AG20443 (cell line): ENCODE measurements at regions not wholly inside any gene's neighbourhood (a gene's known extent, or its start where the extent isn't known, plus 50 kb on each side); places are given as distances from the start of the nearest gene placed in this dataset.

Experiments
- DNase-seq: peaks from one replicate; pipeline ENCODE4 v3.0.0; 2012; ENCODE audit warnings: low spot score, mixed read lengths

DNA sequence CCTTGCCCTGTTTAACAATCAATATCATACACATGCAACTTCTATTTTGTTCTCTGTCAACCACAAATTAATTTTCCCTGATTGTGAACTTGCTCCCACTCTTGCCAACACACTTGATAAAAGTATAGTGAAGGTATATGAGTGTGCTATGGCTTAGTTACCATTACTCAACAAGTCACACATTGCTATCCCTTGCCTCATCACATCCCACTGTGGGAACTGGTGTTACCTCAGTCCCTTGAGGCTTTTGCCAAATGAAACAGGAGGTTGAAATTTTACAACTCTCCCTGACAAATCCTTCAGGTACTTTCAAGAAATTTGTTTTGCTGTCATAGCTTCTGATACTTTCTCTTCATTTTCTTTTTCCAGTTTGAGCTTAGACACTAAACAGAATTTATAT, 472.5 kb upstream of the SEMA3D start:
- DNase-seq = no peak

DNA sequence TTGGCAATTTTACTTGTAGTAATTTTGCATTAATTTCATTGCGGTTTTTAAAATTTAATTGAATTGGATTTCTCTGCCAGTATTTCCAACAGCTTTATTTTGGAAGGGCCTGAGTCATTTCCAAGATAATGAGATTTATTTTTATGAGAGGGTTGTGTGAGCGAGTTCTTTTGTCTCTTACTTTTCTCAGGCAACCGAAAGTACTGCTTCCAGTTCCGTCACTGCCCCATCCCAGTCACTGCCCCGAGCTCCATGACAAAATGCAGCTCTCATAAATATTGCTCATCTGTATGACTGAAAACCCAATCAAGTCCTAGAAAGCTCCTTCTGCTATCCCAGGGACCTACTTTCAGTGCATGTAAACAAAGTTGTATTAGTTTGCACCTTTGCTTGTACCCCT, 468.4 kb upstream of the SEMA3D start:
- no peak for DNase-seq

DNA sequence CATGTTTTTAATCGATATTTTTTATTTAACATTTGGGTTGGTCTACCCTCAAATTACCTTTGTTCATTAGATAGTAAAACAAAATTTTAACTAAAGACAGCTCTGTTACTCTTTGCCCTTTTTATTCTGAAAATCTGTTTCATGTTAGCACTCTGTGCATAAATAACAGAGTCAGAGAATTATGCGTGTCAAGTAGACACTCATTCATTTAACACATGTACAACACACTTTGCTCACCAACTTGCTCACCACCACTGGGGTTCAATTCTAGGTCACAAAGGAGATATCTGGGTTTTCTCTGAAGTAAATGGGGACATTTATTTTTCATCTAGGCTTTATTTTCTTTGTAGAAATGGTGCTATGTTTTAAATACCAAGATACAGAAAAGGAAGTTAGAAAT, 457.4 kb upstream of the SEMA3D start:
- no peak for DNase-seq

DNA sequence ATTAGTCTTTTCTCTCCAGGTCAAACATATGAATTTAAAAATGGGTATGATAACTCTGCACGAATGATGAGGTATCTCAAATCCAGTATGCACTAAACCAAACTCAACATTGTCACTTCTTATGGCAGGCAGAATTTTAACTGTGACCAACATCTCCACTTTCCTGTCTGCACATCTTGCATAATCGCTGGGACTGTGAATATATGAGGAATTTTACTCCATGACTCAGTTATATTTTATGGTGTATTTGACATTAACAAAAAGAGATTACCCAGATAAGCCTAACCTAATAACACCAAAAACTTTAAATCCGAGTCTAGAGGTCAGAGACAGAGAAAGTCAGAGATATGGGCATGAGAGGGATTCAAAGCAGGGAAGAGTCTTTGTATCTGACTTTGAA, 454.5 kb upstream of the SEMA3D start:
- no peak for DNase-seq

DNA sequence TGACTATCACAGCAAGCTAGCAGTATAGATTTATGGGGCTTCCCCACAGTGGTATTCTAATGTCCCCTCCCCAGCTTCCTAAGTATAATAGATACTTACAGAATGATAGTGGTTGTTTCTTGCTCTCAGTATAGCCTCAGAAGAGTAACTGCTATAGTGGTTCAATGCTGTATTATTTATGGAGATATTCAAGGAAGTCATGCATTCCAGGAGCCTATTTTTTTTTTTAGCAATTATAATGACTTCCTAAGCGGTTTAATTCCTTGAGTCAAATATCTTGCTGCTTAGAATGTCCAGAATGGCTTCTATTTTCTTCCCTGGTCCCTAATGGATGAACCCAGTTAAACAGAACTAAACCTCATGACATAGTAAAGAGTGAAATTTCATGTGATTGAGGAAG, 451.5 kb upstream of the SEMA3D start:
- DNase-seq = no peak

DNA sequence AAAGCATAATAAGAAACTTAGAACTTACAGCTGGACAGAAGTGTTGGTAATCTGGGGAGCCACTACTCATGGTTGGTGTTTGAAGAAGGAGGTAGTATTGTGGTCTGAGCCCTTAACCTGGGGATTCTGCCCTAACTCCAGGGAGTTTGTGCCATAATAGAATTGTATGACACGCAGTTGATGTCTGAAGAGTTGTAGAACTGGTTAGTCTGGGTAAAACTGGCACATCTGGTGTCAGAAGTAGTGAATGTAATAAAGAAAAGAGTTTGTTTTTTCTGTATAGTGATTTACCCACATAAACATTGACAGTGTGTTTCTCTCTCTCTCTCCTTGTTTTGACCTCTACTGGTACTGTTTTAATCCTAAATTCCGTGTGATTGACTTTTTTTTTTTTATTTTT, 448.1 kb upstream of the SEMA3D start:
- no peak for DNase-seq

DNA sequence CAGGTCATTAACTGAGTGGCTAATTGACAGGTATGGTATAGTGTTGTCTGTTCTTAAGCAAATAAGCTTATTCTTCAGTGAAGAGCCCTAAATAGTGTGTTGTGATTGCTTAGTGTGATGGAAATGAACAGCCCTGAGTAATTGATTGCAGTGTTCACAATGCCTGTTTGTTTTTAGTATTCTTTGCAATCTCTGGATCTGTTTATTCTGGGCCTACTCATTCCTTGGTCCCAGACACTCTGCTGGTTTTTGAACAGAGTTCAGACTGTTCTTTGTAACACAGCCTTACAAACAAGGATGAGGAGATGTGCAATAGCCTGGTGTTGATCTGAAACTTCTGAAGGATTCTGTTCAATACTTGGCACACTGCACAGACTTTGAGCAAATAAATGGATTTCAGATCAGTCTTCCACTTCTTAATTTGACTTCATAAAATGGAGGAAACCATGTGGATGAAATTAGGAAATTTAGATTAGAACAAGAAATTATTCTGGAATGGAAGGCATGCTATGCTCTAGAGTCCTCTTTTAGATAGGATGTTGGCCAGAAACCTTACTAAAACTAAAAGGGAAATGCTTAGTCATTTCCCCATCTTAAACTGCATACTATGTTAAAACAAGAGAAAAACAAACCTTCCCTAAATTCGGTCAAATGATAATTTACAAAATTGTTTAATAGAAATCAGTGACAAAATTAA, 444.2 kb upstream of the SEMA3D start:
- no peak for DNase-seq

DNA sequence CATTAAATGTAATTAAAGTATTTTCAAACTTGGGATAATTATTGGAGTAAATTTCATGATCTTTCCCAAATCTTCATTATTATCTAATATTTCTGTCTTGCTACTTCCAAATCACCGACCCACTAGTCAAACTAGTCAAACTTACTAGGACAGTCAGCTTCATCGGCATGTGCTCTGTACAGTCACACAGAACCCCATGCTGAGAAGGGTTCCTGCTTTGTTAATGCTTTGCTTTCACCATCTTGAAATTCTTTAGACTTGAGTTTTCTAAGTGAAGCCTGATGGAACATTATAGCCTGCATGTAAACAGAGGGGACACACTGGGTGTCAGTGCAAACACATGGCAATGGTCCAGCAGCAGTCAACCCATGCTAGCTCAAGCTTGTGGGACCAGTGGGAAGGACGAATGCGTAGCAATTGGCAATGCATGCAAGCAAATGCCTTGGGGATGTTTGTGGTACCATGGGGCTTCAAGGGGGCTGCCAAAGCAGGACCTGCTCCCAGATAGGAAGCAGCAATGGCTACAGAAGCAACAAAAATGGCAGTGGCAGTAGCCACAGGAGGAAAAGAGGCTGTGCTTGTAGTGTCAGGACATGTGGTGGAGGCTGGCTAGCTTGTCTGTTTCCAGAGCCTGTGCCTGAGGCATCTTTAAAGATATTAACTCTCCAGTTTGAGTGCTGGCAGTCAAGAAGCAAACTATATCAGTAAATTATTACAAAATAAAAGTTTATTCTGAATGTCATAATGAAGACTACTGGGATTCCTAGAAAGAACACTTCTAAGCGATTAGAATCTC, 441.1 kb upstream of the SEMA3D start:
- no peak for DNase-seq

DNA sequence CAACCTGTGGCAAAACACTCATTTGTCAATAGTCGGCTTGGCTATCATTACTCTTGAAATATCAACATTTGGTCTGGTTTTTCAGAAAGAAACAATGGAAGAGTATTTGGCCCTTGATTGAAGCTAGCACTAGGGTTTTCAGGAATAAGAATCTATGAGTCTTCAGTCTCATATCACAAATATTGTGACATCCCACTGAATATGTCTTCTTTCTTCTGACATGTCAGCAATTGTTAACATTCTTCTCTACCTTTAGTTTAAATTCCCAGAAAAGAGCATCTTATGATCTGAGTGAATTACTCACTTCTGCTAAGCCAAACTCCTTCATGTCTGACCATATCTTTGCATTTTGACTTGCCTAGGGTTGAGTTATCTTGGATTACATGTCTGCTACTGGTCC, 435.2 kb upstream of the SEMA3D start:
- DNase-seq = no peak

DNA sequence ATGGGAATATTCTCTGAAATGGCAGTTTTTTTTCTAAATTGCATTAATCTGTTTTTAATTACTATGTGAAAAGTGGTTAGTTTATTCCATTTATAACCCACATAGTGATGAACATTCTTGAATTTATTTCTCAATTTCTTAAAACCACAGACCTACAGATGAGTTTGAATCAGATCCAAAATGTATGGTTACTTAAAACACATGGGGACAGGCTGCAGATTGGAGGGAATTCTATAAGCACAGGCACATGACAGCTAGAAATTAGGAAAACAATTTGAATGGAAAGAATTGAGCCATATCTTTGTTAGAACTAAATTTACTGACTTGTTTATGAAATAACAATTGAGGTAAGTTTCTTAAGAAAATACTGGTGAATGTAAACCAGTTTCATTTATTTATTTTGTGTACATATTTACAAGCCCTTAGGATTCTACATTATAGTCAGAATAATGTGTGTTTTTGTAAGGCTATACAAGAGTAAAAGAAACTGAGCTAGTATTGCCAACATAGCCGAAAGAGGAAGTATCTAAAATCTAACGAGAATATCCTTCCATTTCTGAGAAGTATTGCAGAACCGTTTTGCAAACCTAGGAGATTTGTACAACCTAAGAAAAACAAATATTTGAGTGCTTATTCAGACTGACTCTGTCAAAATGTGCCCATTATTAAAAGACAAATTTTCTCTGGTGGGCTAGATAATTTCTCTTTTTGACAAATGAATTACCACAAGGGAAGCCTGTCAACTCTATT, 434.3 kb upstream of the SEMA3D start:
- no peak for DNase-seq

DNA sequence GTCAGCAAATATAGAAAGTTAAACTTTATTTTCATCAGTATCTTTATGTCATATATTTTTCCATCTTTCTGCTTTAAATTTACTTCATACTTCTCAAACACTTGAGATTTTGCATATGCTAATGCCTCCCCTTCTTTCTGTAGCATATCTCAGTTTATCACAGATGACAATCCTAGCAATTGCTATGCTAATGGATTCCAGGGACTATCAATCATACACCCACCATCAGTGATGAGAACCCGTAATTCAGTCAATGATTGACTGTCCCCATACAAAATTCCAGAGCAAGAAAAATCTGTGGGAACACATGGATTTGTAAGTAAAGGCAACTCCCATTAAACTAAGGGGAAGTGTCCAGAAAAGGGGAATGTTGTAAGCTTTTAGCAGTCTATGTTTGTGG, 432.4 kb upstream of the SEMA3D start:
- no peak for DNase-seq

DNA sequence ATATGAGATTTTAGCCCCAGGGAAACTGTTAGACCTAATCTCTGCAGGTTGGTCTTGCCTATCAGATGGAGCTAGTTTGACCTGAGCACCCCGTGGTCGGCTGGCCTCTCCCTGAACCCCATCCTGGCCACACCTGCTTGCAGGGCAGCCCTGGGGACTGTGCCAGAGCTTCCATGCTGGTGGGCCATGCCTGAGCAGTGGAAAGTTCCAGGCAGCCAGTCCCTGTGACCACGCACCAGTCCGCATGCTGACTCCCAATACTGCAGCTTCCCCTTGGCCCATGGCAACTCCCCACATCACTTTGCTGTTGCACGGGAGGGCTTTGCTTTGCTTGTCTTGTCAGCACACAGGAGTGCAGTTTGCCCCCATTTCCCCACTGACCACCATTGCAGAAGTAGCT, 427.8 kb upstream of the SEMA3D start:
- DNase-seq = no peak

DNA sequence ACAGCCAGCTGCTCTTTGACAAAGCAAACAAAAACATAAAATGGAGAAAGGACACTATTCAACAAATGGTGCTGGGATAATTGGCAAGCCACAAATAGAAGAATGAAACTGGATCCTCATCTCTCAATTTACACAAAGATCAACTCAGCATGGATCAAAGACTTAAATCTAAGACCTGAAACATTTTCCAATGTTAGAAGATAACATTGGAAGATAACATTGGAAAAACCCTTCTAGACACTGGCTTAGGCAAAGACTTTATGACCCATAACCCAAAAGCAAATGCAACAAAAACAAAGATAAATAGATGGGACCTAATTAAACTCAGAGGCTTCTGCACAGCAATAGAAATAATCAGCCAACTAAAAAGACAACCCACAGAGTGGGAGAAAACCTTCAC, 425.7 kb upstream of the SEMA3D start:
- DNase-seq = no peak

DNA sequence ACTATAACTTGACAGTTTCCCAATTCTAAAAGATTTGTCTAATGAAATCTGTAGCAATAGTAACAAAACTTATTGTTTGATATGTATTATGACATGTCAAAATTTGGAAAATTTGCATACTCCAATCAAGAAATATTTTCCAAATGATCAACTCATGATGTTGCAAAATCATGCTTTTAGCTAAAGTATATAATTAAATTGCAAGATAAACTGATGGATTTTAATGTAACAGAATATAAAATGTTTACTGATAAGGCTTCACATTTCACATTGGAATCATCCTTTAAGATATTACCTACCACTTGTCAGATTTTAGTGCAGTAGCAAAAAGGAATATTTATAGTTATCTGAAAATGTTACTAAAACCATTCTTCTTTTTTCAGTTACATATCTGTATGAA, 421.9 kb upstream of the SEMA3D start:
- no peak for DNase-seq

DNA sequence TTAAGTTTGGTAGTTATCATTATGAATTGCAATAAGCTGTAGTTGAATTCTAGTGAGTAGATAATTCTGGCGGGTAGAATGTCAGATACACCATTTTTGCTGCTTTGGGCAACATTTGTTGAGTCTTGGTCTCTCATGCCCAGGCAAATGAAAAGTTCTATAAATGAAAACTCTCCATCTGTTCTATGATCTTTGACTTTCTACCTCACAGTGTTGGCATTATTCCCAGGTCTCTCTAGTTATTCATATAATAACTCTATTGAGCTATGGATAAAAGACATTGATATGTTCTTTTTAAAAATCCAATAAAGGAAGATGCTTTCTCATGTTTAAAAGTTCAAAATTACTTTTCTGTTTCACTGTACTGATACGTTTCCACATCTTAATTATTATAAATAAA, 415.3 kb upstream of the SEMA3D start:
- no peak for DNase-seq

DNA sequence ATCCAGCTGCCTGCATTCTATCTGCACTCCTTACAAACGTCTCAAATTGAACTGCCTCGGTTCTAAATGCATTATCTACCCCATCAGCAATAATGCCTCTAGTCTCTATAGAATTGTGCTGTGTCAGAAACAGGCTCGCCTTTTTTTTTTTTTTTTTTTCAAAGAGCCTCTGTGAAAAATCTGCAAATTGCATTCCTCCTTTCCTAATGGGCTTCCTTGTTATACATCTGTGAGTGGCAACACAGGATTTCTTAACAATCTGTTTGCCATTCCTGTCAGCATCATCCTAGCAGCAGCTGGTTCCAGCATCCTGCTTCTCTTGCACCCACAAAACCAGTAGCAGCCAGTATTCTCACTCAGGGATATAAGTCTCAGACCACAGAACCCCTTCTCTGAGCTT, 413.5 kb upstream of the SEMA3D start:
- no peak for DNase-seq

DNA sequence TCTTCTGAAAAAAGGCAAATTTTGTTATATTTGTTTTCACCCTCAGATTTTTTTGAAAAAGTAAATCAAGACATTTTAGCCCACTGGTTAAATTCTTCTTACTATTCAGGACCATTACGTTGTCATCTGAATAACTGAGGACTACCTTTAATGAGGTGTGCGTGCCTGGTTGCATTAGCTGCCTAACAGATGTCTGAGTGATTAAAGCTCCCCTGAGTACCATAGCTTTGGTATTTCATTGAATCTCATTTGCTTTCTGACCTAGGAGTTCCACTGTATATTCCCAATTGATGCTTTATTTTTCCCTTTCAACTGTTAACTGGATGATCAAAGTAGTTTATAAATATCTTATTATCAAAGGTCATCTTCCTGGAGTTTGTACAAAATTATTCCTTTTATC, 410.0 kb upstream of the SEMA3D start:
- DNase-seq = no peak

DNA sequence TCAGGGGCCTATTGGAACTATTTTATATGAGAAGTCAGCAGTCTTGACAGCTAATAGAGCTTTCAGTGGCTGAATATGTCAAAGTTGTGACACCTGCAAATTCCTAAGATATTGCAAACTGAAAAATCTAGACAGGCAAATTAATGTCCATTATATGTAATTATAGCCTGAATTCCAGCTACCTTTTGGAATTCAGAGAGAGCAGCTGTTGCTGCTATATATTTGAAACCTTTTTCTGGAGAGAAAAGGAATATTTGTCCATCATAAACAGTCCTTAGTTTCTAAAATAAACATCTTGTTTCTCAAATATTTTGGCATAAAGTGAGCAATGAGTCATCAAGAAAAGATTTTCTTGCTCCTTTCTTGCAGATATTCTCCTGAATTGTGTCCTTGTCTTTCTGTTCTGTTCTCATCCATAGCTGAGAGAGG, 408.9 kb upstream of the SEMA3D start:
- peak; percentile 27 for DNase-seq

DNA sequence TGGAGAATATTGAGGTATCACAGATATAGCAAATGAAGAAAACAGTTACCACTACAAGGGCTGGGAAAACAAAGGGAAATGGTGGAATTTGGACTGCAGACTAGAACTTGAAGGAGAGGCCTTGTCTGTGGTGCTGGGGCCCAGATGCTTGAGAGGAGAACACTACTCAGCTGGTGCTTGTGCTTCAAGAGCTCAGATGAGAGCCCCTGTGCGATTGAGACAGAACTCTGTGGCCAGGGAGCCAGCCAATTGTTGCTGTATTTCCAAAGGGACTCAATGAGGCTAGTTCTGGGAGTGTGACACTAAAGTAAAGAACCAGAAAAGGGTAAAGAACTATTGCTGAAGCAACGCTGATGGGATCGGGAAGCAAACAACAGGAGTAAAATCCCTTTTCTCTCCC, 406.5 kb upstream of the SEMA3D start:
- no peak for DNase-seq

DNA sequence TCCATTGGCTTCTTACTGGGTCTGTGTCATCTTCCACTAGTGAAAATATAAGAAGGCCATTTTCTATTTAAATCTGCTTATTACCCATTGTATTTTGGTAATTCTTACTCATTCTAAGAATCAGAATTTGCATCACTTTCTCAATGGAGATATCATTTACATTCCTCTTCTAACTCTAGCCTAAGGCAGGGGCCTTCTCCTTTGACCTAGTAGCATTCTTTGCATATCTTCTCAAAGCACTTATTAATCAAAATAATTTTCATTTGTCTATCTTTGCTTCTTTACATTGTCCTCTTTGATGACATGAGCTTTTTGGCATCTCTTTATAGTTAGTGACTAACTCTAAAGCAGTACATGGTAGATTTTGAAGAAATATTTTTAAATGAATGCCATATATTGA, 400.9 kb upstream of the SEMA3D start:
- DNase-seq = no peak

DNA sequence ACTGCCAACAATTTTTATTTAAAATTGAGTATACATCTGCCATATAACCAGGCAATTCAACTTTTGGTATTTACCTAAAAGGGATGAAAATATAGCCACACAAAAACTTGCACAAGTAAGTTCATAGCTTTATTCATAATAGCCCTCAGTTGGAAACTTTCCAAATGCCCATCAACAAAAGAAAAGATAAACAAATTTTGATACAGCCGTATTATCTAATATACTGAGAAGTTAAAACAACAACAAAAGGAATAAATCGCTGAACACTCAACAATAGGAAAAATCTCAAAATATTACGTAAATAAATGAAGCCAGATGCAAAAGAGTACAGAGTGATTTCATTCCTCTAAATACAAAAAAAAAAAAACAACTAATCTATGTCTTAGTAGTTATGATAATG, 399.2 kb upstream of the SEMA3D start:
- no peak for DNase-seq

DNA sequence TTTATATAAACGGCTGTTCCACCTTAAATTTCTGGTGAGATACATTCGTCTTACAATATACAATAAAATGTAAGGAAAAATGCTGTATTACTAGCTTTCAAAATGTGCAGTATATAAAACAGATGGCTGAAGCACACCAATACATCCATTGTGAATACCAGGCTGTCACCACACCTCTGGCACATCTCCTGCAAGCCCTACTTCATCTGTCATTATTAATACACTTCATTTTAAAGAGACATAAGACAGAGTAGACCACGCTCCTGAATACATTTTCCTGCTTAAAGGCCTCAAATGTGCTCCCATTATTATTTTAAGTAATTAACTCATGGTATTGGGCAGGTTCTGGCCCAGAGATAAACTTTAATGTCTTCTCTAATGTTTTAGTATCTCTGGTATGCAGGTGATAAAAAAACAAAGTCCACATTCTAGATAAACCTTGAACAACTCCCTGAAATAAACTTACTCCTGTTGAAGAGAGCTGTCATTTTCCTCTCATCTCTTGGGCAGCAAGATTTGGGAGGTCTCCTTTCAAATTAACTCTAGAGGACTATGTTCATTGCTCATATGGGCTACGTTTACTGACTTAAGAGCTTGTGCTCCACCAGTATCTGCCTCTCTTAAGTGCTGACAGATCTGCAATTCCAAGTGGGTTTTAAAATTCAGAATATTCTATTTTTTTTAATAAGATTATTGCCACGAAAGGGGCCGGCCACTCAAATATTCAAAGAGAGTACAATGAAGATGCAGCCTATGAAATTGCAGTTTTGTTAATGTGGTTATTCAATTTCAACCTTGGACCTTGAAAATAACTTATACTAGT, 396.5 kb upstream of the SEMA3D start:
- no peak for DNase-seq
